ENCODE measurements at regions not wholly inside any gene's neighbourhood (a gene's known extent, or its start where the extent isn't known, plus 50 kb on each side); places are given as distances from the start of the nearest gene placed in this dataset.
"Not testable (repeated sequence)": the region's sequence is repeated elsewhere in the genome, so short reads cannot be mapped to it uniquely, and the experiment has no call there.

DNA sequence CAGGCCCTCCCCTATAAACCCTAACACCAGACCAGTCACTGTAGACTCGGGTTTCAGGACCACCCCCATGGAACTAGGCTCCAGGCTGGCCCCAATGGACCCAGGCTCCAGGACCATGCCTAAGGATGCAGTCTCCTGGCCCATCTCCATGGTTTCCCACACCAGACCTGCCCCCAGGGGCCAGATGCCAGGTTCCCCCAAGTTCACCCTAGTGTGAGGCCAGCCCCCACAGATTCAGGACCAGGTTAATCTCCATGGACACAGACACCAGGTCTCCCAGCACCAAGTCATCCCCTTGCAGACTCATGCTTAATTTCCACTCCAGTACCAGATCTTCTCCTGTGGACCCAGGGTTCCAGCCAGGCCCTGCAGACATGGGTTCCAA, 103.8 kb upstream of the LANCL2 start:
- TF ChIP-seq POLR2A (IDR thresholded peaks at IDR 0.05; ENCODE audit: low read depth, low read length) = no peak
- FAIRE-seq (no peak), DNase-seq (ENCODE audit: insufficient read length, low spot score) (no peak)

DNA sequence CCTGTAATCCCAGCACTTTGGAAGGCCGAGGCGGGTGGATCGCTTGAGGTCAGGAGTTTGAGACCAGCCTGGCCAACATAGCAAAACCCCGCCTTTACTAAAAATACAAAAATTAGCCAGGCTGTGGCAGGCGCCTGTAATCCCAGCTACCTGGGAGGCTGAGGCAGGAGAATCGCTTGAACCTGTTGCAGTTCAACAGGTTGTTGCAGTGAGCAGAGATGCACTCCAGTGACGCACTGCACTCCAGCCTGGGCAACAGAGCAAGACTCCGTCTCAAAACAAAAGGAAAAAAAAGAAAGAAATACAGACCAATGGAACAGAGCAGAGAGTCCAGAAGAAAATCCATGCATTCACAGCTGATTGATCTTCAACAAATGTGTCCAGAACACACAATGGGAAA, 99.8 kb upstream of the LANCL2 start:
- DNase-seq (ENCODE audit: insufficient read length, low spot score); FAIRE-seq: not testable (repeated sequence)

DNA sequence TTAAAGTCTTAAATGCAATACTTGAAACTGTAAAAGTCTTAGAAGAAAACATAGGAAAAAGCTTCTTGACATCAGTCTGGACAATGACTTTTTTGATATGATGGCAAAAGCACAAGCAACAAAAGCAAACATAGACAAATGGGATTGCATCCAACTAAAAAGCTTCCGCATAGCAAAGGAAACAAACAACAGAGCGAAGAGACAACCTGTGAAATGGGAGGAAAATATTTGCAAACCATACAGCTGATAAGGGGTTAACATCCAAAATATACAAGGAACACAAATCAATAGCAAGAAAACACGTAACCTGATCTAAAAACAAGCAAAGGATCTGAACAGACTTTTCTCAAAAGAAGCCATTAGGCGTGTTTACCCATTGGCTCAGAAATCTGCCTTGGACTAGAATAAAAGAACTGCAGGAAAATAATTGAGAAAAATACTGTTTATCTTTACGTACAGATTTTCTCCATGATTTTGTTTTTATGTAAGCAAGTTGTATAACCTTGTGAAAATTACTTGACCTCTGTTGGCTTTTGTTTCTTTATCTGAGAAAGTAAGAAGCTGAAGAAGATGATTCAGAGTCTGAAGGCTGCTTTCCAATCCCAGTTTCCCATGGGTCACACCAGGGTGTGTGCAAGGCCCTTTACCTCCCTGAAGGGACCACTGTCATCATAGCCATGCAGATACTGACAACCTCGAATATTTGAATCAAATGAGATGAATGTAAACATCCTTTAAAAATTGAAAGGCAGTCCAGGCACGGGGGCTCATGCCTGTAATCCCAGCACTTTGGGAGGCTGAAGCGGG, 99.1 kb upstream of the LANCL2 start:
- DNase-seq (ENCODE audit: insufficient read length, low spot score) = no peak
- no peak for TF ChIP-seq POLR2A (IDR thresholded peaks at IDR 0.05; ENCODE audit: low read depth, low read length)
- FAIRE-seq = no peak

- FAIRE-seq (no peak), DNase-seq (ENCODE audit: insufficient read length, low spot score) (peak; percentile 59)
- no peak for TF ChIP-seq POLR2A (IDR thresholded peaks at IDR 0.05; ENCODE audit: low read depth, low read length)
These were observed 94.0 kb upstream of the LANCL2 start for GRCh38 chr7:55271069-55271626.

GRCh38 chr7:55271661-55272060, 93.5 kb upstream of the LANCL2 start:
- no peak for DNase-seq (ENCODE audit: insufficient read length, low spot score)
- TF ChIP-seq POLR2A (IDR thresholded peaks at IDR 0.05; ENCODE audit: low read depth, low read length) = no peak
- FAIRE-seq = no peak

GRCh38 chr7:55272328-55272727, 92.8 kb upstream of the LANCL2 start:
- TF ChIP-seq POLR2A (IDR thresholded peaks at IDR 0.05; ENCODE audit: low read depth, low read length) = no peak
- no peak for DNase-seq (ENCODE audit: insufficient read length, low spot score)
- FAIRE-seq = no peak

GRCh38 chr7:55273186-55273980, 91.8 kb upstream of the LANCL2 start:
- no peak for FAIRE-seq
- TF ChIP-seq POLR2A (IDR thresholded peaks at IDR 0.05; ENCODE audit: low read depth, low read length) = no peak
- no peak for DNase-seq (ENCODE audit: insufficient read length, low spot score)

DNA sequence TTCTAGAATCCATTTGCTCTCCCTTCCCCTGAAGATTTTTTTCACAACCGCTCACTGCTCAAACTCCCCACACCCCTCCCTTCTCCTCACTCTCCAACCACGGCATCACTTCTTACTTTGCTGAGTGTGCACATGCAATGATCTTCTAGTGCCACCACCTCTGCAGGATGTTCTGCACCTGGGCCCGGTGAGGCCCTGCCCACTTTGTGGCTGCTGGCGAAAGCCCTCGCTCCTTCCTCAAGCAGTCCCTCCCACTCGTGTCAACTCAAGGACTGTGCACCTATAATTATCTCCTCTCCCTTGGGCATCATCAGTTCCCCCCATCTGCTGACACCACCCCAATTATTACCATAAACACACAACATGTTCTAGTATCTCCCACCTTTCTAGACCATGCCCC, 91.0 kb upstream of the LANCL2 start:
- TF ChIP-seq POLR2A (IDR thresholded peaks at IDR 0.05; ENCODE audit: low read depth, low read length) = no peak
- DNase-seq (ENCODE audit: insufficient read length, low spot score) = no peak
- FAIRE-seq = no peak

DNA sequence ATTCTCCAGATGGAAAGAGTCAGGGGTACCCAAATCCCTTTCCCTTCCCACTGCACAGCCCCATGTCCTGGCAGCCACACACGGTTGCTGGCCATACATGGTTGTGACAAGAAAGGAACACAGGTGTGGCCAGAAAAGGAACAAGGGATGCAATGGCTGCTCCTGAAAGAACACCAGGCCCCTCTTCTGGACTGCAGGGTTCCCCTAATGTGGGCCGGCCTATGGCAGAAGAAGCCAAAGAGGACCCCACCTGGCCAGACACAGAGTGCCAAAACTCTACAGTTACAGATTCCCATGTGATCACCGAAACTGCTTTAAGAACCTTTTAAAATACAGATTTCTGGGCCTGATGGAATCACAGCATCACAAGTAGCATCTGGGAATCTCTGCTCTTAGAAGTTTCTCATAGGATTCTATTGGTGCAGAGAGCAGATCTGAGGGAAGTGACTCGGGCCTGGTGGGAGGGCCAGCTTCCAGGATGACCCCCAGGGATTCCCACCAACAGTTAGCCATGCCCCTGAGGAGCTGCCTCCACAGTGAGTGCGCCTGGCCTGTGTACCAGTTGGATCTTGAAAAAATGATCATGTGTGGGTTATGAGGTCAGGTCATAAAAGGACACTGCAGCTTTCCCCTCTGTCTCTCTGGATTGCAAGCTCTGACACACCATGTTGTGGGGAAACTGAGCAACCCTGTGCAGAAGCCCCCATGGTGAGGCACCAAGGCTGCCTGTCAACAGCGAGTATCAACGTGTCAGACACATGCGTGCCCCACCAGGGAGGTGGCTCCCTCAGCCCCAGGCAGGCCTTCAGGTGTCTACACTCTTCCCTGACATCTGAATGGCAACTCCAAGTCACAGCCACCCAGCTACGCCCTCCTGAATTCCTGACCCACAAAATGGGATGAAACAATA, 89.6 kb upstream of the LANCL2 start:
- no peak for DNase-seq (ENCODE audit: insufficient read length, low spot score)
- TF ChIP-seq POLR2A (IDR thresholded peaks at IDR 0.05; ENCODE audit: low read depth, low read length) = no peak
- FAIRE-seq = no peak

- no peak for FAIRE-seq
- DNase-seq (ENCODE audit: insufficient read length, low spot score) = no peak
- no peak for TF ChIP-seq POLR2A (IDR thresholded peaks at IDR 0.05; ENCODE audit: low read depth, low read length)
These were observed 88.4 kb upstream of the LANCL2 start for GRCh38 chr7:55276572-55277295.

DNA sequence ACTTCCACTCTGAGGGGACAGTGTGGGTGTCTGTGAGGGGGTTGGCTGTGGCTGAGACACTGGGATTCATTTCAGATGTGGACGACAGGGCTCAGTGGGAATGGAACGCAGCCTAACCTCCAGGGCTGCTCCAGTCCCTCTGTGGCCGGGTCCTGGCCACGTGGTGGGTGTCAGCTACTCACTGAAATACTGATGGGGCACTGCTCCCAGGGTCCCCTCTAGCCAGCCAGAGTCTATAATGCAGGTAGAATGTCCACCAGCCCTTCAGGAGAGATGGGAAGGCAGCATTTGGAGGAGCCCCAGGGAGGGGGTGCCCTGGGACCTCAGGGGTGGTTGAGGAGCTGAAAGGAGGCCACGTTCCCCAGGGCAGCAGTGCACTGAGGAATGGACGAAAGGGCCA, 87.2 kb upstream of the LANCL2 start:
- no peak for DNase-seq (ENCODE audit: insufficient read length, low spot score)
- FAIRE-seq = no peak
- TF ChIP-seq POLR2A (IDR thresholded peaks at IDR 0.05; ENCODE audit: low read depth, low read length) = no peak

DNA sequence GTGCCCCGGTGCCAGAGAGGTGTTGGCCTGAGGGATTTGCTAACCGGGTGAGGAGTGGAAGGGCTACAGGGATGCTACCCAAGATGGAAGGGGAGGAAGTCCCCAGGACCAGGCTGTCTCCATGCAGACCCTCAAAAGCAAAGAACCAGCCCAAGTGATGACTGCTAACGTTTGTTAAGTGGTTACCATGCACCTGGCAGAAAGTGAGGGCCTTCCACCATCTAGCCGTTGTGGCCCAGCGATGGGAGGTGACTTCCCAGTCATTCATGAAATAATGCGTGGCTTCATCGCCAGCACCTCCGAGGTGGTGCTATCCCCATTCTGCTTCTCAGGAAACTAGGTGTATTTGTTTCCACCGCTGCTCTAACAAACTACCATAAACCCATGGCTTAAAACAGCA, 86.8 kb upstream of the LANCL2 start:
- TF ChIP-seq POLR2A (IDR thresholded peaks at IDR 0.05; ENCODE audit: low read depth, low read length) = no peak
- FAIRE-seq = no peak
- DNase-seq (ENCODE audit: insufficient read length, low spot score) = no peak

Data from H54 (cell line).